ENCODE measurements at regions not wholly inside any gene's neighbourhood (a gene's known extent, or its start where the extent isn't known, plus 50 kb on each side); places are given as distances from the start of the nearest gene placed in this dataset.
A peak's percentile ranks its signal among the peaks of the same experiment; 100 is the strongest.

DNA sequence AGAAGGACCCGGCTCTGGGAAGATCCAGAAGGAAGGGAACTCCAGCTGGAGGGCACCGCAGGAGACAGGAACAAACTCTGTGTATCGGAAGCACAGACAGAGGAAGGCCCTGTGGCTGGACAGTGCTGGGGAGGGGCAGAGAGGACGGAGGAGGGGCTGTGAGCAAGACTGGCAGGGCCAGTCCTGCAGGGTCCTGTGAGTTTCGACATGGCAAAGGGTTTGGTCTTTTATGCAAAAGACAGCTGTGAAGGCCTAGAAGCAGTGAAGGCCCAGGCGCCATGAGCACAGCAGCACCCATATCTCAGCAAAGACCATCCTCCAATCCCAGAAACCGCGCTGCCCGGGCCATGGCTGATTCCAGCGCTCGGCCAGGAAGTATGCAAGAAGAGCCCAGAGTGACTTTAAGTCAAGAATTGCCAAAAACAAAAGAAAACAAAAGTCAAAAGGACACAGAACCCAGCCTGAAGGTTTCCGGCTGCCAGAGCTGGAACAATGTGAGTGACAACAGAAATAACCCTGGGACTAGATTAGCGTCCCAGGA, 126.5 kb downstream of the NCOR2 start:
- DNase-seq: no peak

DNA sequence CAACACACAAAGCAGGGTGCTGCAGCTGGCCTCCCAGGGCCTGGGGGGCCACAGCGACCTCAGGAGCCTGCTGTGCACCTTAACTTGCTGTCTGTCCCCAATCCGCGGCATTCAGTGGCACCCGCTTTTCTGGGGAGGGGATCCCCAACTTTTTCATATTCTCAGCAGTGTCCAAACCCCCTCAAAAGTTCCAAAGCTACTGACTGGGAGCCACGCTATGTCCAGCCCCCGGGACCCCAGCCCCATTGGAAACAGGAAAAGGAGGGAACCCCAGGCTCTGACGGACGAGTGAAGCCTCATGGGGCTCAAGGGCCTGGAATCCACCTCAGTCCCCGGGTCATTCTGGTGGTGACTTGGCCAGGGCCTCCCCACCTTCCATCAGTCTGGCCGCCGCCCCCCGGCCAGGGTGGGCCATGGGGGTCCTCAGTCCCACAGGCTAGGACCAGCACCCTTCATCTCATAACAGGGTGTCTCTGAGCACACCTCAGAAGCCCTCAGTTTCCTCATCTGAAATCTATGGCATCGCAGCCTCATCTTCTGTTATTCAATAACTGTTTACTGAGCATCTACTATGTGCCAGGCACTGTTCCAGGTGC, 127.3 kb downstream of the NCOR2 start:
- no peak for DNase-seq

DNA sequence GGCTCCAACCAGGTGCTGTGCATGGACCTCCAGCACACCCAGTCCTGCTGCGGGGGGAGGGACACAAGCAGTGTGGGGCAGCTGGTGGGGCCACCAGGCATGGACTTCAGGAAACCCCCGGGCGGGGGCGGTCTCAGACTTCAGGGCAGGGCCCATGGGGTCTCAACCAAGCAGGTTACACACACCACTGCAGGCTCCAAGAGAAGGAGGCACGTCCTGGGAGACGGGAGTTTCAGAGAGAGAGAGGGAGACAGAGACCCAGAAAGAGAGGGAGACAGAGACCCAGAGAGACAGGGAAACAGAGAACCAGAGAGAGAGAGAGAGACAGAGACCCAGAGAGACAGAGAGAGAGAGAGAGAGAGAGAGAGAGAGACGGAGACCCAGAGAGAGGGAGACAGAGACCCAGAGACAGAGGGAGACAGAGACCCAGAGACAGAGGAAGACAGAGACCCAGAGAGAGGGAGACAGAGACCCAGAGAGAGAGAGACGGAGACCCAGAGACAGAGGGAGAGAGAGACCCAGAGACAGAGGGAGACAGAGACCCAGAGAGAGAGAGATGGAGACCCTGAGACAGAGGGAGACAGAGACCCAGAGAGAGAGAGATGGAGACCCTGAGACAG, 128.9 kb downstream of the NCOR2 start:
- no peak for DNase-seq

DNA sequence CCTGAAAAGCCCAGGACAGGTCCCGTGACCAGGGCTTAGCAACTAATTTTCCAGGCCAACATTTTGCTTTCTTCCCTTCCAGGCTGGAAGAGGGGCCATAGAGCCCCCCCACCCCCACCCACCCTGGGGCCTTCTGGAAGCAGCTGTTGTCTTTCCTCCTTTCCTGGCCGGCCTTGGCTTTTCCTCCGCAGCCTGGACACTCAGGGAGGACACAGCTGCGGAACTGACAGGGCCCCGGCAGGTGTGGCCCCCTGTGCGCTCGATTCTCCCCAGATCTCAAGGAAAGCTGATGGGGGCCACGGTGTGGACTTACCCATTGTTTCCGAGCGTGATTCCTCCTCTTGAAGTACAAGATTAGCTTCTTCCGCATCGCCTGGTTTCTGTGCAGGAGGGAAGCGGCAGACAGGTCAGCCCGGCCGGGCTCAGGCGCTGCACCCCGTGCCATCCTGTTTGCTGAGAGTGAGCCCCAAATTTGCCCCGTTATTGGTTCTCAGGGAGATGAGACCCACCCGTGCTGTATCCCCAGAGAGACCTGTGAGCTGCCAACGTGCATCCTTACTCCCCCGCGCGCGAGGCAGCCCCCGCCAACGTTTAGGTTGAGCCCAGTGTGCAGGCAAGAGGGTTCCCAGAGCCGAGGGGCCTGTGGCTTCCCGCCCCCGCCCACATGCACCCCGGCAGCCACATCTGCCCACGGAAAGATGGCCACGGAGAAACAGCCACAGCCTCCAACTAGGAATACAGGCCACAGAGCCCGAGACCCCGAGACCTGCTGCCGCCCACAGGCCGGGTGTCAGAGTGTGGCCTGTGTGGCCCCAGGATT, 129.6 kb downstream of the NCOR2 start:
- DNase-seq: no peak

DNA sequence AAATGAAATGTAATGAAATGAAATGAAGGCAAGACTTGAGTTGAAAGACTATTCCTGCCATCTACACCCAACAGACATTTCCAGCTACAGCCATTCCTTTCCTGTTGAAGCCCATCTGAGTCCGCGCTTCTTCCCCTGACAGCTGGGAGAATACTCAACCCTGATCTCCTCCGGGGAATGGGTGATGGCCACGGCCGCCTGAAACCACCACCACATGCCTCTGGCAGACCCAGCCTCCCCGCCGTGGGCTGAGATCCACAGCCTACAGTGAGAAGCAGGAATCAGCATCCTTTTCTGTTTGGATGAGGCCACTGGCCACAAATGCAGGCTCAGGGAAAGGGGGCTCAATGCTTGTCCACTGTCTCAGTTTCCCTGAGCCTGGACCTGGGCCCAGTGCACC, 130.3 kb downstream of the NCOR2 start:
- DNase-seq: no peak

DNA sequence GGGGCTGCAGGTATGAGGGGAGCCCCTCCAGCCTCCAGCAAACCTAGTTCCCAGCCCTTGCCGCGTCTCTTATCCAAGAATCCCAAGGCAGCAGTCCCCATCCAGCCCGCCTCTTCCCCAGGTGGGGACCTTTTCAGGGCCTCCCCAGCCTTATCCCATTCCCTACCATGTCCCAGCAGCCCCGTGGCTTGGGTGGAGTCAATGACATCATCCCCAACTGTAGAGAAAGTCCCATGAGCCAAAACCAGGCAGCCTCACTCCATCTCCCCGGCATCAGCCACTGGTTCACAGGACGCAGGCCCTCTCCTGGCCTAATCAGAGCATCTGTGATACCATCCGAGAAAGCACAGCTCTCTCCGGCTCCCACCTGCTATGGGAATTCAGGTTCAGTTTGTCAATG, 131.0 kb downstream of the NCOR2 start:
- DNase-seq: no peak

DNA sequence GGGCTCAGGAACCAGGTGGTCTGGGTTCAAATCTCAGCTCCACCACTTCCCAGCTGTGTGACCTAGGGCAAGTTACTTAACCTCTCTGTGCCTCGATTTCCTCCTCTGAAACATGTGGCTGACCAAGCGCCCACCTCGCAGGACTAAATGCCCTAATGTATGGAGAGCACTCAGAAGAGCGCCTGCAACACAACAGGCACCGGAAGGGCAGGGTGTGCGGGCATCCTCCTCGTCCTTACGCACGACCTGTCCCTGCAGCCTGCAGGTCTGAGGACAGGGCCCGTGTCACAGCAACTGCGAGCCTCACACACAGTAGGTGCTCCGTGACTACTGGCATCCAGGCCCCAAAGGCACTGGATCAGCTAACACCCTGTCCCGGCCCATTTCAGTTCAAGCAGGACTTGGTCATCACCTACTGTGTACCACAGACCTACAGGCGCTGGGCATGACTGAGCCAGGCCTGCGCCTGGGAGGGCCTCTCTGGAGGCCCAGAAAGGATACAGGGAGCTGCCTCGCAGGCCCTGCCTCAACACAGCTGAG, 131.5 kb downstream of the NCOR2 start:
- no peak for DNase-seq

DNA sequence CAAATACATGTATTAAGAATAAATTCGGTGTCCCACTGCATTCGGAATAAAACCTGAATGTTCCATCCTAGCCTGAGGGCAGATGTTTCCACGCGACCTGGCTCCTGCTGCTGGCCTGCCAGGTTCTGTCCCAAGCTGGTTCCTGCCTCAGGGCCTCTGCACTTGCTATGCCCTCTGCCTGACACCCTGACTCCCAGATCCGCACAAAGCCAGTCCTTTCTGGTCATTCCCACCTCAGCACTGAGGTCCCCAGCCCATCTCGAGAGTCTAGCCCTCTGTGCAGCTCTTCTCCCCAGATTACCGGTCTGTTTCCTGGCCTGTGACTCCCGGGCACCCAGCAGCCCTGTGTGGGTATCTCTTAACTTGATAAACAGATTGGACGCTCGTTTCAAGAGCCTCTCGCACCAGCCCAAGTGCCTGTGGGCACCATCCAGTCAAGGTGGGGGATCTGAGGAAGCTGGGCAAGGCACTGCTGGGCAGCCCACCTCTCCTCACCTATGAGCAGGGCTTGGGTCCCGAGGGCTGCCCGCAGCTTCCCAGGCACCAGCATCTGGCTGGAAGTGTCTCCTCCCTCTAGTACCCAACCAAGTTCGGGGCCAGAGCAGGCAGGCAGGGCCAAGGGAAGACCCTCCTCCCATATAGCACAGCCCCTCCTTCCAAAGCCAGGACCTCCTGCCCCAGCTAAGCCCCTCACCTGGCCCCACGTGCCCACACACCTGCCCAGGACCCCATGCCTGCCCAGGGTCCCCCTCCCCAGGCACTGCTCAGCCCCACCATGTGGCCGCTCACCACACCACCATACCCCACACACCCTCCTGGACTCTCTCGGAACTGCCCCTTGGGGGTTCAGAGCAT, 132.2 kb downstream of the NCOR2 start:
- DNase-seq: no peak

DNA sequence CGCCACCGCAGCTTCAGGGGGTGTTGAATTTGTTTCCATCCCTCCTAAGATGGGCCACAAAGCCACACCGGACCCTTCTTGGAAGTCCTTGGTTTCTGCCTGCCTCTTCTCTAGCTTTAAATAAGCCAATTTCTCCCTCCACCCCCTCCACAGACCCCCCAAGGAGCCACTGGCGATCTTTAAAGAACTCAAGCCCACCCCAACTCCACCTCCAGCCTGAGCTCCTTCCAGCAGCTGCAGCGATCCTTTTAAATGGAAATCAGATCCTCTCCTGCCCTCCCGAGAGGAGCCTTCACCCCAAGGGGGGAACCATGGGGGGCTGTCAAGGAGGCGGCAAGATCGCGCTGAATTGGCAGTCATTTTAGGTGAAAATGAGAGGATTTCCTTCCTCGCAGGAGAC, 133.1 kb downstream of the NCOR2 start:
- DNase-seq: no peak

DNA sequence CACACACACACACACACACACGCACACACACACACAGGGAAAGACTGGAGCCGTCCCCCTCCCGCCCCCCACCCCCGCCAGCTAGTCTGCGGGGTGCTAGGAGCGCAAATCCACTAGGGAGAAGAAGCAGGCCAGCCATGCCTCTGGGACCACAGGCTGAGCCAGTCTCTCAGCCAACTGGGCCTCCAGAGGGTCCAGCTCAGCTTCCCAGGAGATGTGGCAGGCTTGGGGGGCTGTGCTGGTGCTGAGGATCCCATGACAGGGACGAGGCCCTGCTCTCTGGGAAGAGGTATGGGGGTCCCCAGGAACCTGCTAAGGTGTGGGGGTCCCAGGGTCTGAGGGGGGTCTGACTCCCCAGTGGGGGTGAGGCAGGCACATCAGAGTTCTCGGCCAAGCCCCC, 133.5 kb downstream of the NCOR2 start:
- no peak for DNase-seq

DNA sequence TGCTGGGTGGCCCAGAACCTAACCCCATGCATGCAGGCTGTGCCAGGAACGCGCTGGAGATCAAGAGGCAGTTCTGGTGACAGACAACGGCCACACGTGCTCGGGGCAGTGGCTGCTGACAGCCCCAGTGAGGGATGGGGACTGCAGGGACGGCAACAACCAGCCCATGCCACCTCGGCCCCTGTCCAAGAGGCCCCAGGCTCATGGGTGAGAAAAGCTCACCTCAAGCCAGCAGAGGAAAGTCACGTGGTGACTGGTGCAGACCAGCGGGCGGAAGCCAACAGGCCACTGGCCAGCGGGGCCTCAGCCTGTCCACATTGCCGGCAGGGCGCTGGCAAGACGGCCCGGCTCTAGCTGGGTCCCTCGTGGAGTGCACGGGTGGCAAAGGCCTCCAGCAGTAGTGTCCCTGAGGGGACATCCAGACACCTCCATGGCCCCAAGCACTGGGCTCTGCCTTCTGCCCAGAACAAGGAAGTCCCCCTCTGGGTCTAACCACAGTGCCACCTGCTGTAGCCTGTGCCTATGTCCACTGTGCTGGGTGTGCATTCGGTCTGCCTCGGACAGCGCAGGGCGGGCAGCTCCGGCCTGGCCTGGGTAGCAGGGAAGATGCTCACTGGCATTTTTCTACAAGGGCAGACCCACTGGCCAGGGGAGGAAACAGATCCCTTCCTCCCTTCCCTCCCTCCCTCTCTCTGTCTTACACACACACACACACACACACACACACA, 134.1 kb downstream of the NCOR2 start:
- DNase-seq: no peak

DNA sequence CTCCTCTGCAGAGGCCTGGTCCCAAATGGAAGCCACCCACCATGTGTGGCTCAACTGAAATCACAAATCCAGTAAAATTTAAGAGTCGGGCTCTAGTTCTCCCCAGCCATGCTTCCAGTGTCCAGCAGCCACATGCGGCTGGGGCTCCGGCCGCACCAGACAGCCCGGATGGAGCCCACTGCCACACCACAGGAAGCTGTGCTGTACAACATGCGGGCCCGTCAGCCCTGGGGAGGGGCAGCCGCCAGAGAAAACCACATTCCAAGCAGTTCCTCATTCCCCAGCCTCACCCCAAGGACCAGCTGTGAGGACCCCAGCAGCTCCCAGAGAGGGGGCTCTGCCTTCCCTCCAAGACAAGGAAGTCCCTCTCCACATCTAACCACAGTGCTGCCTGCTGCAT, 135.0 kb downstream of the NCOR2 start:
- no peak for DNase-seq

DNA sequence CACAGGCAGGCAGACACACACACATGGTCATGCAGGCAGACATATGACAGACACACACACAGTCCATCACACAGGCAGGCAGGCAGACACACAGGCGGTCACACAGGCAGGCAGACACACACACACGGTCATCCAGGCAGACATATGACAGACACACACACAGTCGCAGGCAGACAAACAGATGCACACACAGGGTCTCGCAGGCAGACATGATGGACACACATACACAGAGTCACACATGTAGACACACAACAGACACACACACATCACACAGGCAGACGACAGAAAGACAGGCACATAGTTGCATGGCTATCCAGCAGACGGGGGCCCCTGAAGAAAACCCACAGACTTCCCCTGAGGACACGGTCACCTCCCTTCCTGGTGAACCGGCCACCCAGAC, 135.4 kb downstream of the NCOR2 start:
- DNase-seq: no peak

DNA sequence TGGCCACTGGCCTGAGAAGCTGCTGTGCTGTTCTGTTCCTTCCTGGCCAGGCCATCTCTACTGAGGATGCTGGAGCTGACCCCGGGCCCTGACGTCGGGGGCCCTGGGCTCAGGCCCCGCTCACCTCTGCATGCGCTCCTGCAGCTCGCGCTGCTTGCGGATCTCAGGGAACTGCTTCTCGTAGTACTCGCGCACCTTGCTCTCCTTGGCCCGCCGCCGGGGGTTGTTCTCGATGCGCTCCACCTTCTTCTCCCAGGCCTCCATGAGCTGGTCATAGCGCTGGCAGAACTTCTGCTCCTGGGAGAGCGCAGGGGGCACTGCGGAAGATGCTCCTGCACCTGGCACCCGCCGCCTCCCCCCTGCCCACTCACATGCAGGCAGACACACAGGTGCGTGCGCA, 135.6 kb downstream of the RFLNA start:
- DNase-seq: no peak

DNA sequence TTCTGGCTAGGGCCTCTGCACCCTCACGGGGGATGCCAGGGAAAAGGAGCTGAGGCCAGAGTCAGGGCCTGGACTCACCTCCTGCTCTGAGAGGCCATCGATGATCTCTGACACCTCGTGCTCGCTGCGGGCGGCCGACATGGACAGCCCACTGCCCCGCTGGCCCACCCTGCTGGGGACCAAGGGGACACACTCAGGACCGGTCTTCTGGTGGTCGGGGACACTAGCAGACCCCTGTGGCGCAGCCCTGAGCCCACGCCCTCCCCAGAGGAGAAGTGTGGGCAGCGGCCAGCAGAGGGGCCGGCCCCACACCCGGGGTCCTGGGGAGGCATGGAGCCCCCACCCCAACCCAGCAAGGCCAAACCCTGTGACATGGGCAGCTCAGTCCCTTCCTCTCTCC, 134.6 kb downstream of the RFLNA start:
- DNase-seq: no peak

DNA sequence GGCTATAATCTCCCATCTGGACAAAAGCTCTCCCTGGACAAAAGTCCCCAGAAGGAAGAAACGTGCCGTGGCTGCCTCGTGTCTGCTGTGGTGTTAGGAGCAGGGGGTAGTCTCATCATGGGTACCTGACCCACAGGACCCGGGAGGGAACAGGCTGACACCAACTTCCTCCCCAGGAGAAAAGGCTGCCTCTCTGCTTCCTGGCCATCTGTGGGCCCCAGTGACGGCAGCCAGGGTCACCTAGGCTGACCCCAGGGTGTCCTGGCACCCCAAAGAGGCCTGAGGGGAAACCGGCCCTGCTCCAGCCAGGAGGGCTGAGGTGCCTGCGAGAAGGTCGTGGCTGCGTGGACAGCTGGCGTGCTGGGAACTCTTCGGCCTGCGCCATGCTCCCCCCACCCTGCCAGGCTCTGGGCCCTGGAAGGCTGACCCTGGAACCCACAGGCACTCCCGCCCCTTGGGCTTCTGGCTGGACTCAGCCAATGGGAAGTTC, 133.9 kb downstream of the RFLNA start:
- peak; percentile 41 for DNase-seq

DNA sequence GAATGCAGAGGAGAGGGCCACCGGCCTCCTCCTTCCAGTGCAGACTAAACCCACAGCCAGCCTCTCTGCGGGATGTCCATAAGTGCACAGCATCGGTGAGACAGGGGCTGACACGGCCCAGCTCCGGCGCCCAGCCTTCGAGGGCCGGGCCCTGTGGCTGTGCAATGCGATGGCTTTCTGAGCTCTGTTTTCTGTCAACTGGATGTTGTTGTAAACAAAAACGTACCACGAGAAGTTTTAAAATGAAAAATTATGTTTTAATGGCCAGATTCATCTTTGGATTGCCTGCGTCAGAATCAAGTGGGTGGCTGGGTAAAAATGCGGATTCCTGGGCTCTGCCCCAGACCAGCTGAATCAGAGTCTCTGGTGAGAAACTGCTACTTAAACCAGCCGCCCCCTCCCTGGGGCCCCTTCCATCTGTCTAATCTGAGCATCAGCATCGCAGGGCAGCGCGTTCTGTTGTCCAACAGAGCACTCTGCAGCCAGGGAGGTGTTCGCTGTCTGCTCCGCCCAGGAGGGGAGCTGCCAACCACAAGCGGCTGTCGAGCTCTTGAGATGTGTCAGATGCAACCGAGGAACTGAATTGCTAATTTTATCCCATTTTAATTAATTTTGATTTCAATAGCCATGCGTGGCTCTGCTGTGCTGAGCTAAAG, 133.4 kb downstream of the RFLNA start:
- DNase-seq: peak; percentile 41

DNA sequence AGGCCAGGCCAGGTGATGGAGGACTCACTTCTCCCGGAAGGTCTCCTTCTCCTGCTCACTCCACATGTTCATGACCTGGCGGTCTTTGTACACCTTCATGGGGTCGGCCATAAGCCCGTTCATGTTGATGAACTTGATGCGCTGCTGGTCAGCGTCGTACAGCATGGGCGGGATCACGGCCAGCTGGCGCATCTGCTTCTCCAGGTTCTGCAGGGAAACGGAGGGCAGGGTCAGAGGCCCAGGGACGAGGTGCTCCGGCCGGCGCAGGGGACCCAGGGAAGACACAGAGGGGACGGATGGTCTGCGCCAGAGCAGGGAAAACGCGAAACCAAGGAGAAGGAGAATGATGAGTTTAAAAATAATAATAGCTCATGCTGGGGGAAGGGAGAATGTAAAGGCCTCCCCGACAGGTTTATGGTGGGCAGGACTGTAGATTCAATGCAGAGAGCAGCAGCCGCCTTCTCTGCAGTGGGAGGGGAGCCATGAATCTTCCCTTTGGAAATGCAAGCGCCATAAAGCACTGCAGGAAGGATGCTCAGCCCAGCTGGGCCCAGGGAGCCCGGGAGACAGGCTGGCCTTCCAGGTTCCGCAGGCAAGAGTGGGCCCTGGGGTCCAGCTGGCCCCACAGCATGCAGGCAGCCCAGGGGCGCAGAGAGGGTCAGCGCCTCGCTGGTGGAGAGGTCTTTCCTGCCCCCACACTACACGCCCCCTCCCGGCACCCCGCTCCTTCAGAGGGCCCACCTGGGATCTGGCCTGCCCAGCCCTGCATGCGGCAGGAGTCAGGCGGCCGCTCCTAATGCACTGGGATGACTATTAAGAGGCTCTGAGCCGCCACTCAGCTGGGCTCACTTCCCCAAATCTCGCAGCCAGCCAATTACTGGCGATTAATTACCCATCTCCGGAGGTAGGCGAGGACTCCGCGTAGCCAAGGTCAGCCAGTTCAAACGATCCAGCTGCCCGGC, 132.0 kb downstream of the RFLNA start:
- DNase-seq: peak; percentile 79

DNA sequence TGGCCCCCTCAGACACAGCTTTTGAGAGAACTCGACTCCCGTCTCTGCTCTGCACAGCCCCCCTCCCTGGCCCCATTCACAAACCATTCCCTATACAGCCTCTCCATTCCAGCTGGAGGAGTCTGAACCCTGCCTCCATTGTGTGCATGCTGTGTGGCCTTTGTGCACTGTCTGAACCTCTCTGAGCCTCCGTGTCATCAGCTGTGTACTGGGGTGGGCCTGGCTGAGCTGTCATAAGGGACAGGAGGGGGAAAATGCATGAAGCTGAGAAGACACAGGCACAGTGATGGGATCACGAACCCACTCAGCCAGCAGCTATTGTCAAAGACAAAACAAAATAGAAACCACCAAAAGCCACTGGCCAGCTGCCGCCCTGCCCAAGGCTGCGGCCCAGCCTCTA, 130.8 kb downstream of the RFLNA start:
- no peak for DNase-seq

DNA sequence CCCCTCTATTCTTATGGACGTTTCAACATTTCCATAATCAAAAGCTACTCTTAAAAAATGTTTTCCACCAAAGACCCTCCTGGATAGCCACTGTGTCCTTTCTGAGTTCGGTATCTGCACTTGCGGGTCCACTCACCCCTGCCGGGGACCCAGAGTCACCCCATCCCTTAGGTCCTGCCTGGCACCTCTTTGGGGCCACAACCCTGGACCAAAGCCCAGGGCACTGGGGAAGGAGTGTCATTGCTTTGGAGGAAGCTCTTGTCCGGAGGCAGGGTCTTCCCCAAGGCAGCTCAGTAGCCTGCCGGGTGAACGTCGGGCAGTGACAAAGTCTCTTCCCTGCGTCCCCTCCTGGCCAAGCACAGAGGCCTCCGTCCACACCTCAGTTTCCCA, 129.6 kb downstream of the RFLNA start:
- DNase-seq: no peak

Data from MV-4-11 (cell line).